Trophoblast cell (in vitro differentiated cells and primary cell): ENCODE measurements at regions not wholly inside any gene's neighbourhood (a gene's known extent, or its start where the extent isn't known, plus 50 kb on each side); places are given as distances from the start of the nearest gene placed in this dataset.

ENCODE experiments used
- DNase-seq, 2 donors: peaks; one replicate each; pipeline ENCODE4 v3.0.0-alpha.2; 2016
- H2AFZ ChIP-seq: 2 replicates; pipeline ENCODE4 v1.6.1; 2013; ENCODE audit warnings: low read length, moderate library complexity, mild to moderate bottlenecking; ENCODE audit not compliant: insufficient read depth, poor library complexity
- H2AK5ac ChIP-seq: 2 replicates; pipeline ENCODE4 v1.6.1; 2013; ENCODE audit warnings: mild to moderate bottlenecking, low read length
- H2BK120ac ChIP-seq: 2 replicates; pipeline ENCODE4 v1.6.1; 2013; ENCODE audit warnings: low read length, mild to moderate bottlenecking, moderate library complexity; ENCODE audit not compliant: insufficient read depth, poor library complexity
- H2BK12ac ChIP-seq: 2 replicates; pipeline ENCODE4 v1.6.1; 2013; ENCODE audit warnings: mild to moderate bottlenecking, low read length, moderate library complexity
- H2BK5ac ChIP-seq: 2 replicates; pipeline ENCODE4 v1.6.1; 2013; ENCODE audit warnings: low read length, low read depth, moderate library complexity, mild to moderate bottlenecking; ENCODE audit not compliant: poor library complexity
- H3K14ac ChIP-seq: 2 replicates; pipeline ENCODE4 v1.6.1; 2013; ENCODE audit warnings: mild to moderate bottlenecking, low read length
- H3K18ac ChIP-seq: 2 replicates; pipeline ENCODE4 v1.6.1; 2013; ENCODE audit warnings: mild to moderate bottlenecking, low read length
- H3K23ac ChIP-seq: 2 replicates; pipeline ENCODE4 v1.6.1; 2013; ENCODE audit warnings: low read length
- H3K27ac ChIP-seq: 2 replicates; pipeline ENCODE4 v1.5.1; 2013; ENCODE audit warnings: low read depth, mild to moderate bottlenecking, inconsistent platforms, low read length, moderate library complexity
- H3K27me3 ChIP-seq: 2 replicates; pipeline ENCODE4 v1.6.1; 2013; ENCODE audit warnings: inconsistent platforms, mild to moderate bottlenecking, low read length, moderate library complexity; ENCODE audit not compliant: insufficient read depth
- H3K36me3 ChIP-seq, 2 experiments: 1 replicate in 1 of 2; 2 replicates in 1 of 2; pipeline ENCODE4 v1.6.1; 2013; ENCODE audit warnings: low read length in 2 of 2, mild to moderate bottlenecking in 2 of 2, moderate library complexity in 1 of 2; ENCODE audit not compliant: insufficient read depth in 2 of 2, control insufficient read depth in 1 of 2
- H3K4ac ChIP-seq: 2 replicates; pipeline ENCODE4 v1.6.1; 2013; ENCODE audit warnings: low read depth, mild to moderate bottlenecking, low read length, moderate library complexity
- H3K4me1 ChIP-seq, 2 experiments: 1 replicate in 1 of 2; 2 replicates in 1 of 2; pipeline ENCODE4 v1.6.1; 2013; ENCODE audit warnings: low read length in 2 of 2, mild to moderate bottlenecking in 2 of 2, moderate library complexity in 1 of 2; ENCODE audit not compliant: insufficient read depth in 2 of 2, control insufficient read depth in 1 of 2
- H3K4me2 ChIP-seq: 2 replicates; pipeline ENCODE4 v1.6.1; 2013; ENCODE audit warnings: inconsistent platforms, mild to moderate bottlenecking, low read length, moderate library complexity
- H3K4me3 ChIP-seq: 2 replicates; pipeline ENCODE4 v1.5.1; 2013; ENCODE audit warnings: mild to moderate bottlenecking, low read depth, low read length, inconsistent platforms
- H3K79me1 ChIP-seq: one replicate; pipeline ENCODE4 v1.6.1; 2013; ENCODE audit warnings: low read length
- H3K79me2 ChIP-seq: 2 replicates; pipeline ENCODE4 v1.6.1; 2013; ENCODE audit warnings: low read length, mild to moderate bottlenecking; ENCODE audit not compliant: control insufficient read depth, insufficient read depth, poor library complexity
- H3K9ac ChIP-seq: 2 replicates; pipeline ENCODE4 v1.6.1; 2013; ENCODE audit warnings: mild to moderate bottlenecking, low read length
- H3K9me3 ChIP-seq: 2 replicates; pipeline ENCODE4 v1.6.1; 2013; ENCODE audit warnings: low read depth, mild to moderate bottlenecking, control low read depth, inconsistent platforms, low read length; ENCODE audit not compliant: insufficient read depth
- H4K12ac ChIP-seq: 2 replicates; pipeline ENCODE4 v1.6.1; 2013; ENCODE audit warnings: low read depth, mild to moderate bottlenecking, low read length, moderate library complexity
- H4K8ac ChIP-seq: 2 replicates; pipeline ENCODE4 v1.6.1; 2013; ENCODE audit warnings: low read depth, mild to moderate bottlenecking, low read length, moderate library complexity
- H4K91ac ChIP-seq: one replicate; pipeline ENCODE4 v1.6.1; 2013; ENCODE audit warnings: low read depth, mild to moderate bottlenecking, low read length, moderate library complexity
- WGBS: extraction: QIAGEN DNeasy Blood & Tissue Kit; methylation state at CpG from one replicate; pipeline ENCODE4 v1.1.7; 2013; ENCODE audit warnings: missing lambda C conversion rate; ENCODE audit not compliant: insufficient read length, insufficient coverage; ENCODE audit errors: extremely low coverage; 5-methylcytosine and 5-hydroxymethylcytosine counted together

- Histone ChIP-seq H3K4me3 (no peak overlapping the region), H3K79me2 (no peaks in the 10 kb centered on the region), H3K4me2 (no peak overlapping the region), H3K27me3 (no peaks in the 10 kb centered on the region), H4K91ac (no peak overlapping the region), H3K4me1 (no peaks in the 10 kb centered on the region), H4K12ac (no peak overlapping the region), H3K79me1 (no peaks in the 10 kb centered on the region), H3K36me3 (no peaks in the 10 kb centered on the region), H3K23ac (no peak overlapping the region), H2BK120ac (no peak overlapping the region), H2AFZ (no peak overlapping the region), H3K9ac (no peak overlapping the region), H3K14ac (no peak overlapping the region), H2BK5ac (no peak overlapping the region), H3K18ac (no peak overlapping the region), H2AK5ac (no peak overlapping the region), H3K9me3 (no peaks in the 10 kb centered on the region), H3K4ac (no peak overlapping the region), H2BK12ac (no peak overlapping the region), H3K27ac (no peak overlapping the region), H4K8ac (no peak overlapping the region)
- DNase-seq = no peak
- no CpG with 5 or more reads among the region's 4 CpGs for WGBS
Measured at GRCh38 chr6:120055071-120055470, 705.5 kb upstream of the MAN1A1 start.

GRCh38 chr6:120039664-120040063 is 690.1 kb upstream of the MAN1A1 start:
- no peaks in the 10 kb centered on the region for H3K4me1 ChIP-seq
- H3K27ac ChIP-seq = no peak overlapping the region

GRCh38 chr6:120031837-120032236 is 682.3 kb upstream of the MAN1A1 start:
- Histone ChIP-seq H3K4ac (no peak overlapping the region), H2BK5ac (no peak overlapping the region), H3K79me1 (no peaks in the 10 kb centered on the region), H4K91ac (no peak overlapping the region), H2AFZ (no peak overlapping the region), H4K12ac (no peak overlapping the region), H3K9me3 (no peaks in the 10 kb centered on the region), H3K9ac (no peak overlapping the region), H2AK5ac (no peak overlapping the region), H3K4me2 (no peak overlapping the region), H3K27ac (no peak overlapping the region), H2BK120ac (no peak overlapping the region), H3K4me1 (no peaks in the 10 kb centered on the region), H3K79me2 (no peaks in the 10 kb centered on the region), H2BK12ac (no peak overlapping the region), H3K14ac (no peak overlapping the region), H3K18ac (no peak overlapping the region), H3K4me3 (no peak overlapping the region), H4K8ac (no peak overlapping the region), H3K27me3 (no peaks in the 10 kb centered on the region), H3K36me3 (no peaks in the 10 kb centered on the region), H3K23ac (no peak overlapping the region)
- no CpG with 5 or more reads among the region's 2 CpGs for WGBS
- no peak for DNase-seq

More at GRCh38 chr6:120039664-120040063, 690.1 kb upstream of the MAN1A1 start:
- no peaks in the 10 kb centered on the region for H3K79me1 ChIP-seq
- H3K79me2 ChIP-seq = no peaks in the 10 kb centered on the region
- no peak overlapping the region for H2BK120ac ChIP-seq
- no peak overlapping the region for H3K4me2 ChIP-seq
- no peak overlapping the region for H3K4ac ChIP-seq
- no peak overlapping the region for H3K4me3 ChIP-seq
- no peak overlapping the region for H4K8ac ChIP-seq
- H3K27me3 ChIP-seq = no peaks in the 10 kb centered on the region
- H3K9ac ChIP-seq = no peak overlapping the region
- H4K12ac ChIP-seq = no peak overlapping the region
- H3K9me3 ChIP-seq = no peaks in the 10 kb centered on the region
- H2AFZ ChIP-seq = no peak overlapping the region
- H2BK12ac ChIP-seq = no peak overlapping the region
- no CpG with 5 or more reads among the region's 2 CpGs for WGBS
- H3K36me3 ChIP-seq = no peaks in the 10 kb centered on the region
- H2BK5ac ChIP-seq = no peak overlapping the region
- no peak overlapping the region for H2AK5ac ChIP-seq
- H4K91ac ChIP-seq = no peak overlapping the region
- H3K23ac ChIP-seq = no peak overlapping the region
- no peak for DNase-seq
- no peak overlapping the region for H3K14ac ChIP-seq
- no peak overlapping the region for H3K18ac ChIP-seq

- H3K79me2 ChIP-seq = no peaks in the 10 kb centered on the region
- H4K8ac ChIP-seq = no peak overlapping the region
- H3K14ac ChIP-seq = no peak overlapping the region
- no peak overlapping the region for H3K4me3 ChIP-seq
- H4K12ac ChIP-seq = no peak overlapping the region
- no peak overlapping the region for H2AK5ac ChIP-seq
- H2BK120ac ChIP-seq = no peak overlapping the region
- DNase-seq = no peak
- no peak overlapping the region for H3K18ac ChIP-seq
- no peaks in the 10 kb centered on the region for H3K36me3 ChIP-seq
- H4K91ac ChIP-seq = no peak overlapping the region
- H3K9me3 ChIP-seq = no peaks in the 10 kb centered on the region
- no peak overlapping the region for H3K4me2 ChIP-seq
- no CpG with 5 or more reads among the region's 1 CpG for WGBS
- H2AFZ ChIP-seq = no peak overlapping the region
- H3K4ac ChIP-seq = no peak overlapping the region
- H2BK5ac ChIP-seq = no peak overlapping the region
- no peaks in the 10 kb centered on the region for H3K4me1 ChIP-seq
- no peaks in the 10 kb centered on the region for H3K79me1 ChIP-seq
- no peaks in the 10 kb centered on the region for H3K27me3 ChIP-seq
- H3K23ac ChIP-seq = no peak overlapping the region
- no peak overlapping the region for H3K9ac ChIP-seq
- H3K27ac ChIP-seq = no peak overlapping the region
- H2BK12ac ChIP-seq = no peak overlapping the region
Measured at GRCh38 chr6:120026791-120027190, 677.2 kb upstream of the MAN1A1 start.
